Raji (cell line): ENCODE measurements at regions not wholly inside any gene's neighbourhood (a gene's known extent, or its start where the extent isn't known, plus 50 kb on each side); places are given as distances from the start of the nearest gene placed in this dataset.

ENCODE experiments used
- POLR2A ChIP-seq: IDR thresholded peaks from 2 replicates; pipeline ENCODE4 v1.6.1; 2011; ENCODE audit warnings: low read depth, low read length, control low read depth; ENCODE audit not compliant: insufficient read depth

DNA sequence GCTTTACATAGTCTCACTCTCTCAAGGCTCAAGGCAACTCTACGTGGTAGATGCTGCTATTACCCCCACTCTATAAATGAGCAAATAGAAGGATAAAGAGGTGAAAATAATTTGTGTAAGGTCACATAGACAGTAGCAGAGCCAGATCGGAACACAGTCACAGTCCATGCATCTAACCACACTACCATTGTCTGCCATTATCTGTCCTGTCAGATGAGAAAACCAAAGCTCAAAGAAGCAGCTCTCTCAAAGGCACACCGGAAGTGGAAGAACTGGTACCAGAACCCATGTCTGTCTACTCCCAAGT is 134.4 kb upstream of the NUDT4 start:
- TF ChIP-seq POLR2A = no peak

DNA sequence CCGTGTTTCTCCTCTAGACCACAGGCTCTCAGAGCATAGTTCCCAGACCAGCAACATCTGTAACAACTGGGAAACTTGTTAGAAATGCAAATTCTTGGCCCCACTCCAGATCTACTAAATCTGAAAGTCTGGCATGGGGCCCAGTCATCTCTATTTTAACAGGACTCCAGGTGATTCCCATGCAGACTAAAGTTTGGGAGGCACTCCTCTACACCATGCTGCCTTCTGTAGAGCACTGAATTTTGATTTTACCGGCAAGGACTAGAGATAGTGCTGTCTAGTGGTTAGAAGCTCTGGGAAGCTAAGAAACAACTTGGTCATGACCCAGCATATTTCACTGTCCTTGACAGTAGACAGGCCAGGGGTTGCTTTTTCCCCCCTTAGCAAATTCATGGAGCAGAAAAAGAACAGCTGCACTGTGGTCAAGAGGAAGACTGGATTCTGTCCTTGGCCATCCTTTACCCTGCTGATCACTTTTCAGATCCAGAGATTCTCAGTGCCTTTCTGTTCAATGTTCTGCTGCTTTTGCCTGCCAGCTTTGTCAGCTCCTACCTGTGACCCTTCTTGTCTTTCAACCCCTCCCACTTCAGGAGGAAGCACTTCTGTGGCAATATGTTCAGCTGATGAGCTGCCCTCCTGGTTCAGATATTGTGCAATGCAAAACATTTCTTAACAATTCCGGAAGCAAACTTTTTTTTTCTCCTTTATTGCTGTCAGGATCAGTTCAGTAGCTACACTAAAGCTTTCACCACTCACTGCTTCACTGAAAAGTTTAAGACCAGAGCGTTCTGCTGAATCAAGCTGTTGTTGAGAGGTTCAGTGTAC is 133.8 kb upstream of the NUDT4 start:
- TF ChIP-seq POLR2A = no peak

DNA sequence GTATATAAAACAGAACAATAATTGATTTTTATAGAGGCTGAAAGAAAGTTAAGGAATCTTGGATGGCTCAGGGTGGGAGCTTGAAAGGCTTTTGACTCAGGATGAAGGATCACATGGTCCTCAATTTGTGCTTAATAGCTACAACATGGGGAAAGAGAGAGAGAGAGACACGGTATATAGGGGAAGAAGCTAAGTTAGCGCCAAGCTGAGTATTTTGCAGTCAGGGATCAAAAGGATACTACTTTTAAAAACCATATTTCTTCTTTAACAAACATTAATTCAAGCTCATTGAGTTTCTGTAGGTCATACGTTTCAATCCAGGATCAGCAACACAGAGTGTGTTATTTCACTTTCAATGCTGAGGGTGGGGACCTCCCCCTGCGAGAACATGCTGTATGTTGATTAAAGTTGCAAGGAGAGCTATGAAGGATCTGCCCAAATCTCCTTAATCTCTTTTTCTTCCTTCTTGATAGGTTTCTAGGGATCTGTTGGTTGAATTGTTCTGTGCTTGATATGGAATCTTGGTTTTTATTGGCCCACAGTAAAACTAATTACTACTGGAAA is 133.1 kb upstream of the NUDT4 start:
- TF ChIP-seq POLR2A = no peak

DNA sequence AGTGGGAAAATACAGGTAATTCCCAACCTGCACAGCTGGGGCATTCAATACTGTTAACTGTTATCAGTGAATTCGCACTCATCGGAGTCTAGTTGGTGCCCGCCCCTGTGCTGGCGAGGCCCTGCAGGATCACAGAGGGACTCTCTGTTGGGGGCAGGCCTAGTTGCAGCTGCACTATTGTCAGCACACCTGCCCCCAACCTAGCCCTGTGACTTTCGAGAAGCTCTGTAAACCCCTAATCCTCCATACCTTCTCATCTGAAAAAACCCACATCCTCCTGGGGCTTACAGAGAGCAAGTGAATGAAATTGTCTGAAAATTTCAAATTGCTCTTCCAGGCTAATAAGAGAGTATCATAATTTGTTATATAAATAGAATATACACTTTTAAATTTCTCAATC is 132.2 kb upstream of the NUDT4 start:
- TF ChIP-seq POLR2A = no peak

DNA sequence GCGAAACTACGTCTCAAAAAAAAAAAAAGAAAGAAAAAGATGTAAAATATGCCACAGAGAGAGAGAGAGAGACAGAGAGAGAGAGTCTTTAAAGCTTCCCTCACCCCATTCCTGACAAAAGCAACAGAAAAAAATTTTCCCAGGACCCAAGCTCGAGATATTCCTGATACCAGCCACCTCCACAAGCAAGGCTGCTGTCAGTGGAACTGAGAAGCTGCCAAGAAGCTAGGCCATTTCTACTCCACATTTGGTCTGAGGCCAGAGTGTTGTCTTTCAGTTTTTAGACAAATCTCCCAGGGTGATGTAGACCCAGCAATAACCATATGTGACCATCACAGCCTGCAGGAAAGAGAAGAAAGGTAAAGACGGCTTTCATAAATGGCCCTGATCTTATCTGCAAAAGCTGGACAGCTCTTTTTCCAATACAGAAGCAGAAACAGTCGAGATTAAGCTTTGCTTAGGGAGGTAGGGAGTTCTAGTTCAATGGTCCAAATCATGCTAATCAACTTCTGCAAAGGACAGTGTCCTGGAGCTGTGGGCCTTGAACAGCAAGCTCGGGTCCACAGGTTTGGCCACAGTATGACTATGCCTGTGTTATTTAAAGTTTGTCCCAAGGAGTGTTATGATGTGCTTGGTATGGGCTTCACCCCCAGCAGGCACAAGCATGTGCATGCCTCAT is 130.3 kb upstream of the NUDT4 start:
- no peak for TF ChIP-seq POLR2A

DNA sequence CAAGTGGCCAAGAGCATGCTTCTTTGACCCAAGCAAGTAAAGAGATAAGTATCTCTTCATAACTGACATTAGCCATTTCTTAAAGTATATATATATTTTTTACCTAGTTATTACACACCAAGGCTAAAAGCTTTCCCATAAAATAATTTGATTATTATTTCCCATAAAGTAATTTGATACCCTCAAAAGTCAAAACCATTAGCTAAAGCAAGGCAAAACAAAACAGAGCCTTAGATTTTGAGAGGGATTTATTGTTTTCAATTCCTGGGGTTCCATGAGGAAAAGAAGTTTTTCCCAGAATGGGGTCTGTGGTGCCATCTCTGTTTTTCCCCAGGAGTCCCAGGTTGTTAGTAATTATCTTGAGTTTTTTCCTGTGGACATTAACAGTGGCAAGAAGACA is 125.5 kb upstream of the NUDT4 start:
- TF ChIP-seq POLR2A = no peak

DNA sequence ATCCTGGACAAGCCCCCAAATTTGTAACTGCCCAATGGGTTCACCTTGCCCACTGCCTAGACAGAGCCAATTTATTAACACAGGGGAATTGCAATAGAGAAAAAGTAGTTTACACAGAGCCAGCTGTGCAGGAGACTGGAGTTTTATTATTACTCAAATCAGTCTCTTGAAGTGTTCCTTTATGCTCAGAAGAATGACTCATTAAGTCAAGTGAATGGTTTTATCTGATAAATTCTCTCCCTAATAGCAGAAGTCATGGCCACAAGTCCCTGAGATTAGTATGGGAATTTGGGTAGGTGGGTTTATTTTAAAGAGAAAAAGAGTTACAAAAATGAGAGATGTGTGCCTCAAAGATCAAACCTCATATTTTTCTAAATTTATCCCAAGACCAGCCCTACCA is 122.8 kb upstream of the NUDT4 start:
- TF ChIP-seq POLR2A = no peak

DNA sequence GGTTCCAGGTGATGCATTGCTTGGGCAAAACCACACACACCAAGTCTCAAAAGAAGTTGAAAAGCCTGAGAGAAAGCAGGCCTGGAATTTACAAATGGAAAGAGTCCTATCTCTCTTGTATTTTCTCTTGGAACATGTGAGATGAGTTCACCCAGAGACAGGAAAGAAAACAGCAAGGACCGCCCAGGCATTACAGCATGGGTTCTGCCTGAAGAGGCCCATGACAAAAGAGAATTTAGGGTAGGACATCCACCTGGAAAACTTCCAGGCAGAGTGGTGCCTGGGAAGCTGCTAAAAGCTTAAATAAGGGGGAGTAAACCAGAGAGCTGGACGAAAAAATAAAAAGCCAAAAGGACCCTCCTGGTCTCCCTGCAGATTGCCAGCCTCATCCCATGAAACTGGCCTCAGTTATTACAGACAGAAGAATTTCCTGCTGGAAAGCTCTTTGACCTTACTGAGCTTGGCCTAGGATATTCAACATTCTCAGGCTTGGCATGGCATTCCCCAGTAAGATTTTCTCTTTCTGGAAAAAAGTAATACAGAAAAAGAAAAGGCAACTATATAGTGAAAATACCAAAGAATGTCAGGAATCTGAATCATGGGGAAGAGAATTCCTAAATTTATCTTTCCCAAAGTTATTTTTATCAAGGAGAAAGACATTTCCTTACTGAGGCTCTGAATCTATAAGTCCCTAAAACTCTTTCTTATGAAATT is 121.3 kb upstream of the NUDT4 start:
- no peak for TF ChIP-seq POLR2A

DNA sequence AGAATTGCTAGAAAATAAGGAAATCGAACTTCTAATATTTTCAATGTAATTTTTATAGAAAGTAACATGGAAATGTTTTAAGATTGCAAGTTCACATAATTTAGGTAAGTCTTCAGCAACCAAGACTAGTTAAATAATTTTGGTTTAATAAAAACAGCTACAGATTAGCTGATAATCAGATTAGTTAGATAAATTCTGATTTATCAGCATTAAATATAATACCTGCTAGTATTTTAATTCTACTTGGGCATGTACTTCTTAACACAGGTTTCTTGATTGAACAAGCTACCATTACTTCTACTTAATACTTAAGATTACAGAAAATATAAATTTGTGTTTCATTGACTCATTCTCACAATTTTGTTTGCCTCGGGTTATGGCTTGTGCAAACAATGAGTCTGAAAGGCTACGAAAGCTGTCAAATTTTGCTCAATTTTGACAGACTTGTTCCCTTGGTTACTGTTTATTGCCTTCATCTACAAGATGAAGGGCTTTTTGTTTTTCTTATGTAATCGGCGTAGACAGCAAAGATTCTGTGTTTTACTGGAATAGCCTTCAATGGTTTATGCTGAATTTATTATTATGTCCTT is 116.1 kb upstream of the NUDT4 start:
- TF ChIP-seq POLR2A = no peak

DNA sequence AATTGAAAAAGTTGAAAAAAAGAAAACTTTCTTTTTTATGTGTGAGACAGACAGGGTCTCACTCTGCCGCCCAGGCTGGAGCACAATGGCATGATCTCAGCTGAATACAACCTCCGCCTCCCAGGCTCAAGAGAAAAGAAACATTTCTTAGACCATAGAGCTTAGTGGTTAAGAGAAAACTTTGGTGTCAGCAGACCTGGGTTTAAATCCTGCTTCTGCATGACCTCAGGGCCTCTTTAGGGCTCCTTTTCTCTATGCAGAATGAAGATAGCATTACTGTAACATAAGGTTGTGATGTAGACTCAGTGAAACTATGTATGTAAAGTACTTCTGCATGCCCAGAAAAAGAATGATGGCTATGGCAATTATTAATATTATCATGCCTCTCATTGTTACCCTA is 104.7 kb upstream of the NUDT4 start:
- no peak for TF ChIP-seq POLR2A

DNA sequence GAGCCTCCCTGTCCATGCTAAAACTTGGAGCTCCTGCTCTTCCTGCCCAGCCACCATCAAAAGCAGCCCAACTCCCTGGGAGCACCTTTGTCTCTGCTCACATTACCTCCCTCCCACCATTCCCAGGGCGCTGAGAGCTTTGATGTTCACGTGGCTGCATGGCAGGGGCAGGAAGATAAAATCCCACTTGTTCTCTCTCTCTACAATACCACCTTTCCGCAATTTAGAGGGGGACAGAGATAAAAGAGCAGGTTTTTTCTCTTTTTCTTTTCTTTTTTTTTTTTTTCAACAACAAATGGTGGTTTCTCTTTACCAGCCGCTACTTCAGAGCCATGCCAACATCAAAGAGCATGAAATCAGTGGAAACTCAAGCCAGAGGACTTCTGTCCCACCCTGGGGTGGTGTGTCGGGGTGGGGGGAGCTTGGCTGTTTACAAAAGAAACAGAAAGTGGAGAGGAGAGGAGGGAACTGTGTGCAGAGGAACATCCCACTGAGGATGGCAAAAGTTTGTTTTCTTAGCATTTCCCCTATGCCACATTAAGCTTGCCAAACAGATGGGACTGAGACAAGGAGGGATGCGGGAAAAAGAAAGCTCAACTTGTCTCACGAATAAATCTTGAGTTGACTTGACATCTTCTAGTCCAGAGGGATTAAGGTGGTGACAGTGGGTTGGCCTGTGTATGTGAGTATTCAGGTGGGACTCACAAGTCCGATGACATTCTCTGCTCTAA is 103.7 kb upstream of the NUDT4 start:
- TF ChIP-seq POLR2A = no peak

DNA sequence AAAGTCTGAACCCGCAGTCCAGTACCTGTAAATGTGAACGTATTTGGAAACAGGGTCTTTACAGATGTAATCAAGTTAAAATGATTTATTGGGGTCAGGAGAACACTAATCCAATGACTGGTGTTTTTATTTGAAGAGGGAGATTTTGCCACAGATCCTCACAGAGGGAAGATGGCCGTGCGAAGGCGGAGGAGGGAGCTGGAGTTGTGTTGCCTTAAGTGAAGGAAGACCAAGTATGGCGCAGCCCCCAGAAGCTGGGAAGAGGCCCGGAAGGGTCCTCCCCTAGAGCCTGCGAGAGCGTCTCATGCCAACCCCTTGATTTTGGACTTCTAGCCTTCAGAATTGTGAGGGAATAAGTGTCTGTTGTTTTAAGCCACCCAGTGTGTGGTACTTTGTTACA is 102.8 kb upstream of the NUDT4 start:
- no peak for TF ChIP-seq POLR2A

DNA sequence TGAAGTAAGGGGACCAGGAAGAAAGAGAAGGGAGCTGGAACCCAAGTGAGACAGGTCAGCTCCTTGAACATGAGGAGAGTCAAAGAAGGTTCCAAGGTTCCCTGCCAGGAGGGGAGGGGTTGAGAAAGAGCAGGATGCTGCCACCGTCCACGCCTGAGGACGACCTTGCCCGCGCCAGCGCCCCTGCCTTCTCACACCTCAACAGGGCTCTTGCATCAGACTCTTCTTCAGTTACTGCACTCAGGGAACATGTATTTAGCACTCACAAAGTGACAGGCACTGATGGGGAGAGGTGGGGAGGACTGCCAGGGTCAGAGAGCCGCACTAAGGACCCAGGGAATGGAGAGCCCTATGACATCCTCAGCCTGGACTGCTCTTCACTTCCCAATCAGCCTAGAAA is 102.1 kb upstream of the NUDT4 start:
- TF ChIP-seq POLR2A = no peak

DNA sequence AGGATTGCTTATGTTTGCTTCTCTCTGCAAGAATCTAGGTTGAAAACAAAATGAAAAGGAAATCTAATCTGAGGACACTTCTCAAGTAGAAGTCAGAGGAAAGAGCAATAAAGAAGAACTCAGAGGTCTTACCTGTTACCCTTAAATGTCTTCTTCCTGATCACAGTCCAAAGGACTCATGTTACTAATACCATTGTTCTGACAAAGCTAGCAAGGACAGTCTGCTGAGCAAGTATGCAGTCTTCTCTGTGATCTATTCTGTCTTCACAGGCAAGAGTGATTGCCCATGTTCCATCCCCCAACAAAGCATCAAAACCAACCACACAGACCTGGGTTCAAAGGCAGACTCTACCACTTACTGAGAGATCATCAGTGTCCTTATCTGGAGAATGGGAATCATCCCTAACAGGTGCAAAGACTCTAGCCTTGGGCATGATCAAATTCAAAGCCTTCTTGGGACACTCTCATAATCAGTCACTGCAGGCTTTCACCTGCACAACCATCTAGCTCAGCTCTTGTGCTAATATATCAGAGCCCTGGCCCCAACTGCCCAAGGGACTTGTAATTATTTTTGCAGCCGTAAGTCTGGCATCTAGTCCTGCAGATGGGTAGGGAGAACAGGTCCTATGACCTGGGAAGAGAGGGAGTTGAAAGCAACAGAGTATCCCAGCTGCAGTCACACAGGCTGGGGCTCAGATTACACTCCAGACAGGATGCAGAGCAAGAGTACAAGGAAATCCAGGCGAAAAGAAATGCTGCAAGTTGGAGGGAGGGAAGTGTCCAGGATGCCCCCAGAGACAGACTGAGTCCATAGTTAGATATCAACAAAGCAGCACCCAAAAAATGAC is 97.9 kb upstream of the NUDT4 start:
- no peak for TF ChIP-seq POLR2A
